ENCODE measurements at regions not wholly inside any gene's neighbourhood (a gene's known extent, or its start where the extent isn't known, plus 50 kb on each side); places are given as distances from the start of the nearest gene placed in this dataset.

- intact Hi-C loops (cut with micrococcal nuclease), result no loop called here
- no peak overlapping the region for H3K27ac ChIP-seq (replicated peaks)
- no peaks in the 10 kb centered on the region for H3K9me3 ChIP-seq (replicated peaks)
- H3K27me3 ChIP-seq (ENCODE audit: low read depth), result no peaks in the 10 kb centered on the region
- no peak for TF ChIP-seq CTCF (IDR thresholded peaks at IDR 0.05; ENCODE audit: borderline replicate concordance)
- no peak overlapping the region for H3K4me3 ChIP-seq
- no peaks in the 10 kb centered on the region for H3K4me1 ChIP-seq
- H3K36me3 ChIP-seq, result no peaks in the 10 kb centered on the region
- no peak for DNase-seq
Measured at GRCh38 chr10:111429288-111430028, 352.6 kb downstream of the ADRA2A start.

- H3K4me1 ChIP-seq, result no peaks in the 10 kb centered on the region
- H3K27ac ChIP-seq (replicated peaks), result no peak overlapping the region
- no peak overlapping the region for H3K4me3 ChIP-seq
- intact Hi-C loops (cut with micrococcal nuclease), result no loop called here
- no peak for DNase-seq
- no peaks in the 10 kb centered on the region for H3K9me3 ChIP-seq (replicated peaks)
- H3K27me3 ChIP-seq (ENCODE audit: low read depth), result no peaks in the 10 kb centered on the region
- no peaks in the 10 kb centered on the region for H3K36me3 ChIP-seq
- no peak for TF ChIP-seq CTCF (IDR thresholded peaks at IDR 0.05; ENCODE audit: borderline replicate concordance)
Measured at GRCh38 chr10:111430070-111430469, 353.2 kb downstream of the ADRA2A start.

GRCh38 chr10:111432588-111432987 lies 355.8 kb downstream of the ADRA2A start:
- intact Hi-C loops (cut with micrococcal nuclease), result no loop called here

GRCh38 chr10:111435871-111436270 lies 359.0 kb downstream of the ADRA2A start:
- H3K4me1 ChIP-seq, result no peaks in the 10 kb centered on the region
- no peaks in the 10 kb centered on the region for H3K36me3 ChIP-seq
- H3K9me3 ChIP-seq (replicated peaks), result no peaks in the 10 kb centered on the region
- H3K4me3 ChIP-seq, result no peak overlapping the region
- no peak overlapping the region for H3K27ac ChIP-seq (replicated peaks)
- DNase-seq, result no peak
- intact Hi-C loops (cut with micrococcal nuclease), result no loop called here
- TF ChIP-seq CTCF (IDR thresholded peaks at IDR 0.05; ENCODE audit: borderline replicate concordance), result no peak
- peaks cover 25% of the 10 kb centered on the region for H3K27me3 ChIP-seq (ENCODE audit: low read depth)

More at GRCh38 chr10:111432588-111432987, 355.8 kb downstream of the ADRA2A start:
- no peak overlapping the region for H3K27ac ChIP-seq (replicated peaks)
- H3K9me3 ChIP-seq (replicated peaks), result no peaks in the 10 kb centered on the region
- no peak for DNase-seq
- H3K36me3 ChIP-seq, result no peaks in the 10 kb centered on the region
- no peaks in the 10 kb centered on the region for H3K27me3 ChIP-seq (ENCODE audit: low read depth)
- H3K4me1 ChIP-seq, result no peaks in the 10 kb centered on the region
- H3K4me3 ChIP-seq, result no peak overlapping the region
- no peak for TF ChIP-seq CTCF (IDR thresholded peaks at IDR 0.05; ENCODE audit: borderline replicate concordance)

GRCh38 chr10:111439034-111439842 lies 362.4 kb downstream of the ADRA2A start:
- DNase-seq, result no peak
- TF ChIP-seq CTCF (IDR thresholded peaks at IDR 0.05; ENCODE audit: borderline replicate concordance), result no peak
- Histone ChIP-seq H3K27ac (replicated peaks) (no peak overlapping the region), H3K27me3 (ENCODE audit: low read depth) (peaks cover 36% of the 10 kb centered on the region), H3K9me3 (replicated peaks) (no peaks in the 10 kb centered on the region), H3K4me3 (no peak overlapping the region), H3K36me3 (no peaks in the 10 kb centered on the region), H3K4me1 (no peaks in the 10 kb centered on the region)
- intact Hi-C loops (cut with micrococcal nuclease), result no loop called here
